NCI-H82 treated with DMSO at 0.1 percent for 48 hours (cell line): ENCODE measurements at regions not wholly inside any gene's neighbourhood (a gene's known extent, or its start where the extent isn't known, plus 50 kb on each side); places are given as distances from the start of the nearest gene placed in this dataset.

Source experiments
- DNase-seq: peaks from one replicate; lab custom pipeline; 2025; ENCODE audit not compliant: unreplicated experiment; lab: John Stamatoyannopoulos, UW

GRCh38 chr14:98229656-98230366 lies 1042.2 kb downstream of the BCL11B start:
- no peak for DNase-seq

DNA sequence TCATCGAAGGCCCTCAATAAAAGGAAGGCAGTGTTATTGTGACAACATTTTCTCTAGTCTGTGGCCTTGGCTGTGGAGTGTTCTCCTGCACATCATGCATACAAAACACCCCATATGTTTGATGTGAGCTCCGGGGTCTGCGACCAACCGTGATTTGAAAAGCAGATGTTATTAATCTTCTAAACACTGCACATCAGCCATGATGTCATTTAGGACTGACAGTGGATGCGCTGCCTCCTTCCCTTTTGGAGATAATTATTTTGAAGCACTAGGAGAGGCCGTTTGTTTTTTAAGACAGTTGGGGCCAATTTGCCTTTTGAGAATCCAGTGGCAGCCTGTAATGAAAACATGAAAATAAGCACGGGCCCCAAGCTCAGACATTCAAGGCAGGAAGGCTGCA lies 1041.6 kb downstream of the BCL11B start:
- no peak for DNase-seq

GRCh38 chr14:98231210-98231609 lies 1040.8 kb downstream of the BCL11B start:
- no peak for DNase-seq

GRCh38 chr14:98233656-98234055 lies 1038.3 kb downstream of the BCL11B start:
- no peak for DNase-seq

GRCh38 chr14:98234208-98234607 lies 1037.8 kb downstream of the BCL11B start:
- DNase-seq = no peak

DNA sequence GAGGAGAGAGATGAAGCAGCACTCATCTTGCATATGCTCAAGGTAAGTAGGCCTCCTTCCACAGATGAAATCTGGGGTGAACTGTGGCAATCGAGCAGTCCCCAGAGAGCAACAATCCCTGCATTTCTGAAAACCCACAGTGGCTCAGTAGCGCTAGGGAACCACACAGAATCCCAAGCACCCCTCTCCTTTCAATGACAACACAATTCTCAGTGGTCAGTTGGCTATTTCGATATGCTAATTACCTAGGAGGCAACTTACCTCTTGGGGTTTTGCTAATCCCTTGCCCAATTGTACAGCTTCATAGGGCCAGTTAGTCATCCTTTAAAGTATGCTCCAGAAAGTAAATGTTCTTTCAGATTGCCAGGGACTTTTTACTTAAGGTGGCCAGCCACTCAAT lies 1035.7 kb downstream of the BCL11B start:
- no peak for DNase-seq

DNA sequence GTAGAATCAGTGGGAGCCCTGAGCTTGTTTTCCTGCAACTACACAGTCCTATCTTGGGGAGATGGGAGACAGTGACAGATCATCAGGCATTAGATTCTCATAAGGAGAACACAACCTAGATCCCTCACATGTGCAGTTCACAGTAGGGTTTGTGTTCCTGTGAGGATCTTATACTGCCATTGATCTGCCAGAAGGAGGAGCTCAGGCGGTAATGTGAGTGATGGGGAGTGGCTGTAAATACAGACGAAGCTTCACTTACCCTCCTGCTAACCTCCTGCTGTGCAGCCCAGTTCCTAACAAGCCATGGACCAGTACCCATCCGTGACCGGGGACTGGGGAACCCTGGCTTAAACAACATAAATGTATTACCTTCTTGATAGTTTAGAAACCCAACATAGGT lies 1034.1 kb downstream of the BCL11B start:
- no peak for DNase-seq

DNA sequence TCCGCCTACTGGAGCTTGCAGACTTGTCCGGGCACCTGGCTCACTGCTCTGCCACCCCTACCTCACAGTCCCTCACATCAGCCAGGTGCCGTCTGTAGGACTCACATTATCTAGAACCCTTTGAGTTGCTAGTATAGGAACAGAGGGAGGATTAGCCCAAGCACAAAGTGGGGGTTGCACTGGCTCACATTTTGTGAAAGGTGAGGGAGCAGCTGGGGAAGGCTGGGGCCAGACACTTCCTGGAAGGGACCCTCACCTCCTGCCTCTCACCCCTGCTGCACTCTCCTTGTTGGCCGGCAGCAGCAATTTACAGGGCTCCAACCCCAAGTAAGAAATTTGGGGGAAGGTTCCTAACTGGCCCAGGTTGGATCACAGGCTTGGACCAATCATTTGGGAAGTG lies 1031.6 kb downstream of the BCL11B start:
- no peak for DNase-seq

DNA sequence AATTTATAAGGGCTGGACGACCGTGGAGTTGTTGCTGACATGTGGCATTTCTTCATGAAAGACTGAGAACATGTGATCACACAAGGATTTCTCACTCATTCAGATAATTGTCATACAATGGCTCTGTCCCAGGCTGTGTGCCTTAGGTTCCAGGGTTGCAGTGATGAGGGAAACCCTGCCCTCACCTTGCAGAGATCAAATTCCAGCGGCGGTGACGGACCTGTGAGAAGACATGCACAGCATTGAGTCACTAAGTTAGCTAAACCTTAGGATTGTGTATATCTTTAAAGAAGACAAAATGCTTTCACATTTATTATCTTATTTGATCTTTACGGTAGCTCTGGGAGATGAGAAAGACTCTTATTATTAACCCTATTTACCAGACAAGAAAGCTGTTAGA lies 1029.1 kb downstream of the BCL11B start:
- no peak for DNase-seq

- DNase-seq = no peak
Observed at GRCh38 chr14:98243332-98243731, 1028.7 kb downstream of the BCL11B start.

DNA sequence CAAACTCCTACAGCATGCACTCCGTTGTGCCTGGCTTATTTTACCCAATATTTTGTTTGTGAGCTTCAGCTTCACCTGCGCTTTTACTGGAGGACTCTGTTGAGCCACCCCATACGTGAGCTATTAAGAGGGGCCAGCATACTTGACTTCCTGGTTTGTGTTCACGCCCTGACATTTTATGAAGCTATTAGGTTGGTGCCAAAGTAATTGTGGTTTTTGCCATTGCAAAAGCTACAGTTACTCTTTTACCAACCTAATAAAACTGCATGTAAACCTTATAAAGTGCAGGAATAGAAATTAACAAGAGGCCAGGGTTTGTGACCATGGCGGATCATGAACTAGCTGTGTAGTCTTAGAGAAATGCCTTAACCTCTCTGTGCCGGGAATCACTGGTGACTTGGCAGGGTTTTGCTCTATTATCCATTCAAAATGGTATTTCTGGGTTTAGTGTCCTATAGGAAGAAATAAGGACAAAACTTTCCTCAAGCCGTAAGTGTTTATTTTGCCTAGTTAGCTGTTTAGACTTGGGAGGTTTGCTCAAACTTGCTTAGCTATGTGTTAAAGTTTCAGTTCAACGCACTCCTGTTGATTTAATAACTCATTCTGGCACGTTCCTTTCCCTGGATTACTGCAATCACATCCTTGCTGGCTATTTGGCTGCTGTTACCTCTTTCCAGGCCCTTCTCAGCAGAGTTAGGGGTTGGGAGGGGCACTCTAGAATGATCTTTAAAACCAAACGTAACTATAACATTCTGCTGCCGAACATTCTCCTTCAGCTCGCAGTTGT lies 1027.6 kb downstream of the BCL11B start:
- DNase-seq = no peak

DNA sequence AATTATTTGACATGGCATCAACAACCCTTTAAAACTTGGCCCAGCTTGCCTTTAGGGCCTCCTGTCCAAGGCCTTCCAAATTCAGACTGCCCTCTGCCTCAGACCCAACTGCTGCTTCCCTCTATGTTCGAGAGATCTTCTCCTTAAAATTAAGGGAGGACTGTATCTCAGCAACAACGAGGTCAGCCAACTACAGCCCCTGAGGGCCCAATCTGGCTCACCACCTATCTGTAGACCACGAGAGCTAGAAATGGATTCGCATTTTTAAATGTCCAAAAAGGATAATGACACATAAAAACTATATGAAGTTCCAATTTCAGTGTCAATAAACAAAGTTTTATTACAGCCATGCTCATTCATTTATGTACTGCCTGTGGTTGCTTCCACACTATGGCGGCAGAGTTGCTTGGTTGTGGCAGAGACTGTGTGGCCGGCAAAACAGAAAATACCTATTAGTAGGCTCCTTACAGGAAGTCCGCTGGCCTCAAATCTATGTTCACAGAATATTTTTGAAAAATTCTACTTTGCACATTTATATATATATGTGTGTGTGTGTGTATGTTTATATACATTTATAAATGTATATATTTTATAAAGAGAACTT lies 1026.9 kb downstream of the BCL11B start:
- DNase-seq = no peak

- no peak for DNase-seq
Observed at GRCh38 chr14:98249057-98249456, 1022.9 kb downstream of the BCL11B start.

GRCh38 chr14:98249476-98249875 lies 1022.5 kb downstream of the BCL11B start:
- no peak for DNase-seq

- DNase-seq = no peak
Observed at GRCh38 chr14:98252820-98253219, 1019.2 kb downstream of the BCL11B start.

DNA sequence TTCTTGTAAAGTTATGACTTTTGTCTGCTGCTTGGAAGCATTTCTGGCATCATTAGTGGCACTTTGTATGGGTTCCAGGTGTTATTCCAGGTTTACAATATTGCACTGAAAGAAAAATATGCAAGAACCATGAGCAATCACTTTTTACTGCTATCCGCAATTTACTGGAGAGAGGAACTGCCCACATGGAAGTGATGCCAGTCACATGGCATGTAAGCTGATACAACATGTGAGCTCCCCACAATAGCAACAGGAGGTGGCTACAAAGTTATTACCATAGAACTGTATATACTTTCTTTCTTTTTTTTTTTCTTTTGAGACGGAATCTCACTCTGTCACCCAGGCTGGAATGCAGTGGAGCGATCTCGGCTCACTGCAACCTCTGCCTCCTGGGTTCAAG lies 1012.1 kb downstream of the BCL11B start:
- DNase-seq = no peak

DNA sequence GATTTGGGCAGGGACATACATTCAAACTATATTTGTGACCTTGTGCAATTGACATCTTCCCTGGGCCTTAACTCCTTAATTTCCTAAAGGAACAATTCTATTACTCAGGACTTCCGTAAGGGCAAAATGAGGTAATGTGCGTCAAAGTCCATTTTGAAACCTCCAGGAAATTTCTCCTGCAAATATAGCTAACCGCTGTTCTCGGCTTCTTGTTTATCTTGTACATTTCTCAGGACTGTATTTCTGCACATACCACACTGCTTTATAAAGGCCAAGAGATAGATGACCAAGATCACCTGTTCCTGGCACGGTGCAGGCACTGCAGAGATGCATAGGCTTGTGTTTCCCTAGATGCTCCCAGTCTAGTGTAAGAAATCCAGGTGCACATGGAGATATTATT lies 1009.4 kb downstream of the BCL11B start:
- DNase-seq = no peak

DNA sequence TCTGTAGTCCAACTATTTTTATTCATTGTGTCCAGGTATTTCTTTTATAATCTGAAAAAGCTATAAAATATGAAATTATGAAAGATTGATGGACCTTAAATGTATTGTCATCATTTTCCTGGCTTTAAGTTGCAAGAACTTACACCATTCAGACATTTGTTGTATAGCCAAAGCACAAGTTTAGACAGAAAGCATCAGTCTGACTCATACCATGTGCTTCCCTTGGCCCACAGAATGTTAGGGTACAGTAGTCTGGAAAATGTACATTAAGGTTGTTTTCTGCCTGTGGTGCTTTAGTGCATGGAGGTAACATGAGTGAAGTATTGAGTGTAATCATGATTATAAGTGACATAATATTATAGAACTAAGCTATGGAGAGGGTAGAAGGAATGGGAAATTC lies 1002.5 kb downstream of the BCL11B start:
- no peak for DNase-seq

- DNase-seq = no peak
Observed at GRCh38 chr14:98270201-98270600, 1001.8 kb downstream of the BCL11B start.

GRCh38 chr14:98274596-98274995 lies 997.4 kb downstream of the BCL11B start:
- DNase-seq = no peak

- DNase-seq = no peak
Observed at GRCh38 chr14:98278800-98279199, 993.2 kb downstream of the BCL11B start.

GRCh38 chr14:98280436-98280835 lies 991.6 kb downstream of the BCL11B start:
- no peak for DNase-seq
